Naive B cell (primary cell): ENCODE measurements at regions not wholly inside any gene's neighbourhood (a gene's known extent, or its start where the extent isn't known, plus 50 kb on each side); places are given as distances from the start of the nearest gene placed in this dataset.
A peak's percentile ranks its signal among the peaks of the same experiment; 100 is the strongest.

Source experiments
- ATAC-seq, 2 donors: fragments of 150-1000 bp; cut with Tn5 transposase; 2 replicates each; pipeline ENCODE4 v1.10.0; 2021; ENCODE audit warnings: low read depth in 2 of 2, mild to moderate bottlenecking in 2 of 2, moderate library complexity in 2 of 2
- DNase-seq: peaks from one replicate; pipeline ENCODE4 v3.0.0; 2022
- H3K27ac Mint-ChIP-seq, 6 donors: one replicate each; pipeline ENCODE4 v1.8.0; 2020 to 2022; ENCODE audit warnings: mild to moderate bottlenecking in 6 of 6, mixed read lengths in 6 of 6, moderate library complexity in 5 of 6, inconsistent platforms in 2 of 6
- H3K27me3 Mint-ChIP-seq, 3 donors: one replicate each; pipeline ENCODE4 v1.8.0; 2021 to 2022; ENCODE audit warnings: mixed read lengths in 3 of 3, mild to moderate bottlenecking in 1 of 3
- H3K36me3 Mint-ChIP-seq, 2 donors: one replicate each; pipeline ENCODE4 v1.8.0; 2020 to 2022; ENCODE audit warnings: mixed read lengths in 2 of 2, inconsistent platforms in 1 of 2, mild to moderate bottlenecking in 1 of 2
- H3K4me1 Mint-ChIP-seq, 3 donors: one replicate each; pipeline ENCODE4 v1.8.0; 2020 to 2022; ENCODE audit warnings: mixed read lengths in 3 of 3, inconsistent platforms in 1 of 3, mild to moderate bottlenecking in 1 of 3, moderate library complexity in 1 of 3
- H3K4me3 Mint-ChIP-seq, 8 donors: one replicate each; pipeline ENCODE4 v1.8.0; 2020 to 2022; ENCODE audit warnings: mild to moderate bottlenecking in 8 of 8, mixed read lengths in 8 of 8, moderate library complexity in 8 of 8, inconsistent platforms in 2 of 8
- H3K9me3 Mint-ChIP-seq, 7 donors: one replicate each; pipeline ENCODE4 v1.8.0; 2020 to 2022; ENCODE audit warnings: mixed read lengths in 7 of 7, mild to moderate bottlenecking in 5 of 7, inconsistent platforms in 2 of 7, moderate library complexity in 1 of 7

DNA sequence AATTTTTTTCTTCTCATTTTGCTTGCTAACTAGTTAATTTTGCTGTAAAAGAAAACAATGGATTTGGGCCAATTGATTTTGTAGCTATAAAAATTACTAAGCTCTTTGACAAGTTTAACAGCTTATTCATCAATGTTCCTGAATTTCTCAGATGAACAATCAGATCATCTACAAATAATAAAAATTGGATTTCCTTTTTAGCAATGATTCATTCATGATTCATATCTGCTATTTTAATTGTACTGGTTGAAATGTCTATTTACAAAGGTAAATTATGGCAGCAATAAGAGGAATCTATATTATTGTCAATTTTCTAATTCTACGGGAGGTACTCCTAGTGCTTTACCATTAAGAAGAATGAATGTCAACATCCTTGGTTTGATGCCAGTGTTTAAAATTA is 178.8 kb upstream of the BTBD3 start:
- no peaks in the 10 kb centered on the region for H3K4me1 Mint-ChIP-seq
- peaks cover 0 to 4% (median 0%) of the 10 kb centered on the region in 7 donors for H3K9me3 Mint-ChIP-seq
- no peaks in the 10 kb centered on the region for H3K27me3 Mint-ChIP-seq
- no peak overlapping the region for H3K4me3 Mint-ChIP-seq
- H3K36me3 Mint-ChIP-seq = no peaks in the 10 kb centered on the region
- H3K27ac Mint-ChIP-seq = no peak overlapping the region
- DNase-seq = no peak
- no peak for ATAC-seq

DNA sequence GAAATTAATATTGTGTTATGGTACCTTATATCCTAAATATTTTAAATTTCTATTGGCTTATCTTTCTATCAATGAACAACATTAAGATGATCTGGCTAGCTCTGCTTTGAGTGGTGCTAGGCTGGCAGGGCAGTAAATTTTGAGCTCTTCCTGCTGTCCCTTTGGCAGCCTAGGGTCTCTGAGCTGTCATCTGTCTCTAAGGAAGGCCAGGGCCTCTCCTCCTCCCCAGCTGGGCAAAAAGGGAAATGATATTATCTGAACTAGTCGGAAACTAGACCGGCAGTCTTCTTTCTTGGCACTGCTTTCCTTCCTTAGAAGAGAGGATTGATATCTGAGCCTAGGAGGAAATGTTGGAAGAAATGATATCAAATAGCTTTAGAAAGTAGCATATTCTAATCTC is 176.7 kb upstream of the BTBD3 start:
- no peak for ATAC-seq
- Mint-ChIP-seq H3K36me3 (no peaks in the 10 kb centered on the region), H3K4me3 (no peak overlapping the region), H3K27ac (no peak overlapping the region), H3K27me3 (no peaks in the 10 kb centered on the region), H3K9me3 (peaks cover 0 to 2% (median 0%) of the 10 kb centered on the region in 7 donors), H3K4me1 (no peaks in the 10 kb centered on the region)
- no peak for DNase-seq

DNA sequence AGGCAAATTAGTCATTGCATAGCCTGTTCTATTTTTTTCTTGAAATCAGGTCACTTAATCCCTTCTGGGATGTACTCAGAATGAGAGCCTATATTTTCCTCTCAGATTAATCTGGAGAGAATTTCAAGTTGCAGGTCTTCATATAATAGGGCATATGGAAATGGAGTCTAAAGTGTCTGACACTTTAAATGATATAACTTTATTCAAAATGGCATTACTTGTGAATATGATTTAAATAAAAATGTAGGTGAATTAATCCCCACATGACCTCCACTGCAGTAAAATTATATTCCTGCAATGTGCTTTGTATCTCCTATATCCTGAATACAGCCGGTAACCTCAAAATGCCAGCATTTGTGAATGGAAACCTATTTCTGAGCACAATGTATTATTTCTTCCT is 172.5 kb upstream of the BTBD3 start:
- Mint-ChIP-seq H3K4me3 (no peak overlapping the region), H3K4me1 (no peaks in the 10 kb centered on the region), H3K27me3 (no peaks in the 10 kb centered on the region), H3K9me3 (peaks cover 0 to 4% (median 1%) of the 10 kb centered on the region in 7 donors), H3K36me3 (no peaks in the 10 kb centered on the region), H3K27ac (no peak overlapping the region)
- ATAC-seq (no peak), DNase-seq (no peak)

DNA sequence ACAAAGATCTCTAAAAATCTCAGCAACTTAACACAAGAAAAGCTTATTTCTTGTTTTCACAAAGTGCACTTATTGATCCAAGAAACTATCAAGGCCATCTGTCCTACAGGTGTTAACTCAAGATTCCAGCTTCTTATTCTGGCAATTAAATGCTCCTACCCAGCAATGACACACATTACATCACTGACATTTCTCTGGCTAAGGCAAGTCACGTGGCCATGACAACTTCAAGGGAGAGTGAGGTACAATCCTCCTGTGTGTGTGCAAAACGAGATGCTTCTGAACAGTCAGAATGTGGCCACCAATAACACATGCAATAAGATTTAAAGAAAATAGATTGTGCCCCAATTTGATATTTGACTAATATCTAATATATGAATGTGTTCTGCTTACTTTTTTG is 169.3 kb upstream of the BTBD3 start:
- DNase-seq (no peak), ATAC-seq (no peak)
- Mint-ChIP-seq H3K36me3 (no peaks in the 10 kb centered on the region), H3K4me1 (no peaks in the 10 kb centered on the region), H3K9me3 (peaks cover 0 to 15% (median 4%) of the 10 kb centered on the region in 7 donors), H3K4me3 (no peak overlapping the region), H3K27ac (no peak overlapping the region), H3K27me3 (no peaks in the 10 kb centered on the region)

DNA sequence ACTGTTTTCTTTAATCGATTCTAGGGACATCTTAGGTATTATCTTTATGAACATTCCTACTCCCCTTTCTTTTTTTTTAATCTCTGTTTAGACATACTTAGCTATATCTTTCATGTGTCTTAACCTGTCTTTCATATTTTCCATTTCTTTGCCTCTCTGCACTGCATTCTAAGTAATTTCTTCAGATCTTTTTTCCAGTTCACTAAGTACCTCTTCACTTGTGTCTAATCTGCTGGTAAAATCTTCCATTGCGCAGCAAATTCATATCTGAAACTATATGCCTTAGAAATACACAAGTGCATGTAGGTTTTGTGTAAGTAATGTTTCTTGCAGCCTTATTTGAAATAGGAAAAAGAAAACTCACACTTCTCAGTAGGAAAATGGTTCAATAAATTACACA is 165.4 kb upstream of the BTBD3 start:
- Mint-ChIP-seq H3K9me3 (peaks cover 0 to 15% (median 3%) of the 10 kb centered on the region in 7 donors), H3K27ac (no peak overlapping the region), H3K4me1 (no peaks in the 10 kb centered on the region), H3K4me3 (no peak overlapping the region), H3K27me3 (no peaks in the 10 kb centered on the region), H3K36me3 (no peaks in the 10 kb centered on the region)
- no peak for ATAC-seq
- no peak for DNase-seq

DNA sequence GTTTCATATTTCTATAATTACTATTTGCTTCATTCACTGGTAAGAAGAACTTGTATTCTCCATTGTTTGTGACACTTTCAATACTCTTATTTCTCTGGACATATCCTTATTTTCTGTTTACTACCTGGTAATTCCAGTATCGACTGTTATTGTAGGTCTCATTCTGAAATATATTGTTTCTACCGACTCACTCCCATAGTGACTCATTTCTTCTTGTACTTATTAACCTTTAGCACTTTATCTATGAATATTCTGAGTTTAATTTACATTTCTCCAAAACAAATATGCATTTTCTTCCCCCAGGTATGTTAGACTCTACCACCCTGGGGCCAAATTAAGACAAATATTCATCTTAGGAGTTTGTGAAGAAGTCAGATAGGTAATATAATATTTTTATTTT is 164.5 kb upstream of the BTBD3 start:
- Mint-ChIP-seq H3K36me3 (no peaks in the 10 kb centered on the region), H3K9me3 (peaks cover 0 to 15% (median 4%) of the 10 kb centered on the region in 7 donors), H3K27ac (no peak overlapping the region), H3K4me3 (no peak overlapping the region), H3K27me3 (no peaks in the 10 kb centered on the region), H3K4me1 (no peaks in the 10 kb centered on the region)
- ATAC-seq = no peak
- DNase-seq = no peak

DNA sequence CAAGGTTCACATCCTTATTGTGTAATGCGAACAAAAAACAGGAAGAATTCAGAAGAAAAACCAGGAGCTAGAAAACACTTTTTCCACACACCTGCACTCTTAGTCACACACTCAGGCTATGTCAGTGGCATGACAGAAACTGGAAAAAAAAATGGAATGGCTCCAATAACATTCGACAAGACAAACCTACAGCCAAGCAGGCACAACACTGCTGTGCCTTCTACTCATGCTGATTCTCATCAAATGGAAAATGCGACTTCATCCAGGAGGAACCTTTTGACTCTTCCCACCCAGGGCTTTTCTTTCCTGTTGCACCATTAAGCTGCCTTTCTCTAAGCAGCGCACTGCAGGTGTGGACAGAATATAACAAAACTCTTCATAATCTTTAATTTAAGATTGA is 163.2 kb upstream of the BTBD3 start:
- no peaks in the 10 kb centered on the region for H3K4me1 Mint-ChIP-seq
- H3K4me3 Mint-ChIP-seq = no peak overlapping the region
- H3K36me3 Mint-ChIP-seq = no peaks in the 10 kb centered on the region
- H3K9me3 Mint-ChIP-seq = peaks cover 0 to 15% (median 4%) of the 10 kb centered on the region in 7 donors
- H3K27me3 Mint-ChIP-seq = no peaks in the 10 kb centered on the region
- no peak overlapping the region for H3K27ac Mint-ChIP-seq
- no peak for DNase-seq
- no peak for ATAC-seq

DNA sequence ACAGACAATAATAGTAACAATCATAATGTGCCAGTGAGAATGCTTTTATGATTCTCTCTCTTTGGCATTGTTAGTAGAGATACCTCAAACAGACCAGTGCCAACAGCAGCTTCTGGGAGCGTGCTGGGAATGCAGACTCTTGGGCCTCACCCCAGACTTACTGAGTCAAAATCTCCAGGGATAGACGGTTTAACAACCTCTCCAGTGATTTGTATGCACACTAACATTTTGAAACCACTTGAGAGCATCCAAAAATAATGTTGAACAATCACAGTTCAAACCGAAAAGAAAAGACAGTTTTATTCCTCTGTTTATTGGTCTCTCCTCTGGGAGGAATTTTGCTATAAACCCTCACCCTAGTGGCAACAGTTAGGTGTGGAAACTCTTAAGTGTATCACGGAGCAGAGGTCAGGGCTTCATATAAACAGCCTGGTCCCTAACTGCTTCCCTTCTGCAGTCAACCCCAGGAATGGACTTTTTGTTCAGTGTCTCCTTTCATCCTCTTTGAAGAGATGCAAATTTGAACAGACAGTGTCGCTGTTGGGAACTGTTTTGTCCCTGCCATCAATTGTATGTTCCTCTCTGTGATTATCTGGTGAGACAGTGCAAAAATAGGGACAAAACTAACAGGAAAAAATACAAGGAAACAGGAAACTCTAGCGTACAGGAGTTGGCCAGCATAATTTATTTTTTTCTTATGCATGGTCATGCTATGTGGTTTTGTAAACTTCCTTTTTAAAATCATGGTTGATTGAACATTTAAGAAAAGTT is 162.4 kb upstream of the BTBD3 start:
- H3K36me3 Mint-ChIP-seq = no peaks in the 10 kb centered on the region
- no peak for ATAC-seq
- no peaks in the 10 kb centered on the region for H3K4me1 Mint-ChIP-seq
- H3K27ac Mint-ChIP-seq = no peak overlapping the region
- no peak for DNase-seq
- H3K4me3 Mint-ChIP-seq = no peak overlapping the region
- H3K27me3 Mint-ChIP-seq = no peaks in the 10 kb centered on the region
- H3K9me3 Mint-ChIP-seq = peaks cover 0 to 15% (median 4%) of the 10 kb centered on the region in 7 donors

DNA sequence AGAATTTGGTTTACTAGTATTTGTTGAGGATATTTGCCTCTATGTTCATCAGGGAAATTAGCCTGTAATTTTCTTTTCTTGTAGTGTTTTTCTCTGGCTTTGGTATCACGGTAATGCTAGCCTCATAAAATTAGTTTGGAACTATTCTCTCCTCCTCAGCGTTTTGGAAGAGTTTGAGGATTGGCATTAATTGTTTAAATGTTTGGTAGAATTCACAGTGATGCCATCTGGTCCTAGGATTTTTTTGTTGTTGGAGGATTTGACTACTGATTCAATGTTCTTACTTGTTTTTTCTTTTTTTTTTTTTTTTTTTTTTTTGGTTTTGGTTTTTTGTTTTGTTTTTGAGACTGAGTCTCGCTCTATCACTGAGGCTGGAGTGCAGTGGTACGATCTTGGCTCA is 156.2 kb upstream of the BTBD3 start:
- H3K36me3 Mint-ChIP-seq = no peaks in the 10 kb centered on the region
- H3K27me3 Mint-ChIP-seq = no peaks in the 10 kb centered on the region
- H3K27ac Mint-ChIP-seq = no peak overlapping the region
- H3K9me3 Mint-ChIP-seq = peaks cover 0 to 6% (median 3%) of the 10 kb centered on the region in 7 donors
- no peak for ATAC-seq
- DNase-seq = no peak
- no peaks in the 10 kb centered on the region for H3K4me1 Mint-ChIP-seq
- H3K4me3 Mint-ChIP-seq = no peak overlapping the region

DNA sequence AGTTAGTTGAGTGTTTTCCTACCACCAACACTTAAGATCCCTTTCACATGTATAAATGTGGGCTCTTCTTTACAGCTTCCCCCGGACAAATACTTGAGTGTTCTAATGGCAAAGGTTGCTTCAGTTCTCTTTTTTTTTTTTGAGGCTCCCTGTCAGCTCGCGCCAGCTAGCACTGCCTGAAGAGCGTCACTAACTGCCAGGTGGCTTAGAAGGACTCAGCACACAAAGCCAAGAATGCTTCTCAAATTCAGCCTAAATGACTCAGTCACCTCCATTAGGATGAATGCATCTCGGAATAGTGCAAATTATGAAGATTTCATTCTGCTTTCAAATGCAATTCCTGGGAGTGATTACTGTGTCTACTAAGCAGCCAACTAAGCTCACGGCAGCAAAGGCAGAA is 150.7 kb upstream of the BTBD3 start:
- DNase-seq (no peak), ATAC-seq (no peak)
- Mint-ChIP-seq H3K36me3 (no peaks in the 10 kb centered on the region), H3K4me1 (no peaks in the 10 kb centered on the region), H3K27ac (no peak overlapping the region), H3K27me3 (peaks cover 0 to 13% (median 0%) of the 10 kb centered on the region in 3 donors), H3K4me3 (no peak overlapping the region), H3K9me3 (peaks cover 0 to 12% (median 1%) of the 10 kb centered on the region in 7 donors)

DNA sequence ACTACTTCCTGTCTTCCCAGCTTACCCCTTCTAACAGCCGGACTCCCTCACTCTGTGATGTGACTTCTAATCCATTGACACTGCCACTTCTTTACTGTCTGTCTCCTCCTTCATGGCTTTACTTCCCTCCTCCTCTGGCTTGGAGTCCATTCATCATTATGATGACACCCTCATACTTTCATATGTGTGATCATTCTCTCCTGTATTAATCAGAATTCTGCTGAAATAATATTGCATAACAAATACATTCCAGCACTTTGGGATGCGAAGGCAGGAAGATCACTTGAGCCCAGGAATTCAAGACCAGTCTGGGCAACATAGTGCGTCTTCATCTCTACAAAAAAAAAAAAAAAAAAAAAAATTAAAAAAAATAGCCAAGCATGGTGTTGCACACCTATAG is 147.9 kb upstream of the BTBD3 start:
- no peak overlapping the region for H3K27ac Mint-ChIP-seq
- peaks cover 0 to 13% (median 0%) of the 10 kb centered on the region in 3 donors for H3K27me3 Mint-ChIP-seq
- ATAC-seq = no peak
- DNase-seq = no peak
- no peaks in the 10 kb centered on the region for H3K4me1 Mint-ChIP-seq
- peaks cover 5 to 18% (median 7%) of the 10 kb centered on the region in 7 donors for H3K9me3 Mint-ChIP-seq
- no peaks in the 10 kb centered on the region for H3K36me3 Mint-ChIP-seq
- H3K4me3 Mint-ChIP-seq = no peak overlapping the region

DNA sequence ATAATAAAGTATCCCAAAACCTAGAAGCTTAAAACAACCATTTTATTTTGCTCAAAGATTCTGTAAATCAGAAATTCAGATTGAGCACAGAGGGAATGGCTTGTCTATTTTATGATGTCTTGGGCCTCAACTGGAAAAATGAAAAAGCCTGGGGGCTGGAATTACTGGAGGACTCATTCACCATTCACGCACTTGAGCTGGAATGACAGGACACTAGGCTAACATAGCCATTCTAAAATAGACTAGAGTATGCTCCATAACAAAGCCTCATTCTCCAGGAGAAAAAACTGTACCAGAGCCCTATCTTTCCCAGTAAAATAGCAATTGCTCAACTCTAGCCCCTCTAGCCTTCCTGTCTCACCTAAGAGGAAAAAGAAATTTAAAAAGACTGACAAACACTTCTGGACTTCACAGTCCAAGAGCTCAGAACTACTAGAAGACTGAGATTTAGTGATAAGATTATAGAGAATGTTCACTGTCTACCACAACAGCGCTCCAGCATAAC is 145.4 kb upstream of the BTBD3 start:
- H3K9me3 Mint-ChIP-seq = peaks cover 5 to 20% (median 7%) of the 10 kb centered on the region in 7 donors
- no peak overlapping the region for H3K27ac Mint-ChIP-seq
- no peaks in the 10 kb centered on the region for H3K36me3 Mint-ChIP-seq
- peaks cover 0 to 13% (median 0%) of the 10 kb centered on the region in 3 donors for H3K27me3 Mint-ChIP-seq
- H3K4me3 Mint-ChIP-seq = no peak overlapping the region
- ATAC-seq (no peak), DNase-seq (no peak)
- H3K4me1 Mint-ChIP-seq = no peaks in the 10 kb centered on the region

DNA sequence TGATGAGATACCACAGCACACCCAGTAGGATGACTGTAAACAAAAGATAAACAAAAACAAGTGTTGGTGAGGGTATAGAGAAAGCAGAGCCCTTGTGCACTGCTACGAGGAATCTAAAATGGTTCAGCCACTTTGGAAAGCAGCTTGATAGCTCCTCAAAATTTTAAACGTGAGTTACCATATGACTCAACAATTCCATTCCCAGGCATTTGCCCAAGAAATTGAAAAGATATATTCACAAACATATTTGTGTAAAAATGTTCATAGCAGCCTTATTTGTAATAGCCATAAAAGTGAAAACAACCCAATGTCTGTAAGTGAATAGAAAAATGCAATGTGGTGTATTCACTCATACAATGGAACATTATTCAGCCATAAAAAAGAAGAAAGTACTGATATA is 141.0 kb upstream of the BTBD3 start:
- no peak overlapping the region for H3K27ac Mint-ChIP-seq
- DNase-seq (no peak), ATAC-seq (no peak)
- H3K9me3 Mint-ChIP-seq = peaks cover 6 to 20% (median 9%) of the 10 kb centered on the region in 7 donors
- H3K27me3 Mint-ChIP-seq = peaks cover 0 to 5% (median 0%) of the 10 kb centered on the region in 3 donors
- H3K4me1 Mint-ChIP-seq = peaks cover 0 to 4% (median 0%) of the 10 kb centered on the region in 3 donors
- H3K36me3 Mint-ChIP-seq = no peaks in the 10 kb centered on the region
- no peak overlapping the region for H3K4me3 Mint-ChIP-seq

DNA sequence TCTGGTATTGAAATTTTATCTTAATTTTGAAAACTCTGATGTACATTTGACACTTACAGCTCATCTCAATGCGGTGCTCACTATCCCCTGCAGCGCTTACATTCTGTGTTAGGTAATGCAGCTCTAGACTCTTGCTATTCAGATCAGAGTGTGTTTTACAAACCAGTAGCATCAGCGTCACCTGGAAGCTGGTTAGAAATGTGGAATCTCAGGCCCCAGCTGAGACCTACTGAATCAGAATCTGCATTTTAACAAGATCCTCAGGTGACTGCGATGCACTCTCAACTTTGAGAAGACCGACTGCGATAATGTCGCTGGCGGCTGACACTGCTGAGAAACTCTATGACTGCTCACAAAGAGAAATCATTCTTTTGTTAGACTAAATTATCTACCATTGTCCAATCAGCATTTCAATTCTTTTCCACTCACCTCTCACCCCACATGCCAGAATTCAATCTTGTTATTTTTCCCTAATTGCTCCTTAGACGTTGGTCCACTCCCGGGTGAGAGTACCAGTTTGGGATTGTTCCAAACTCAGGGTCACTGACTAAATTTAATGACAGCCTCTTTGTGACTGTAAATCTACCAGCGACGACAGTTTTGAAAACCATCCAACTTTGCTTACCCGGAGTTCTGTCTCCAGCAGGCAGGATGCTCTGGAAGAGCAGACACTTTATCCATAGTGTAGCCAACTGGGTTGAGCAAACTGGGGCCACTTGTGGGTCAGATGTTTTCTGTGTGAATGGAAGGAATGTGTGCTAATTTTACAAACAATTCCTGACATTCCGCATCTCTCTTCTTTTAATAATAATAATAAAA is 140.1 kb upstream of the BTBD3 start:
- DNase-seq (no peak), ATAC-seq (no peak)
- no peak overlapping the region for H3K4me3 Mint-ChIP-seq
- peaks cover 0 to 4% (median 0%) of the 10 kb centered on the region in 3 donors for H3K4me1 Mint-ChIP-seq
- H3K9me3 Mint-ChIP-seq = peaks cover 5 to 18% (median 9%) of the 10 kb centered on the region in 7 donors
- no peaks in the 10 kb centered on the region for H3K36me3 Mint-ChIP-seq
- peaks cover 0 to 5% (median 0%) of the 10 kb centered on the region in 3 donors for H3K27me3 Mint-ChIP-seq
- peak overlapping the region in 1 of 6 donors; percentile 73 for H3K27ac Mint-ChIP-seq
